K562 (cell line): ENCODE measurements at regions not wholly inside any gene's neighbourhood (a gene's known extent, or its start where the extent isn't known, plus 50 kb on each side); places are given as distances from the start of the nearest gene placed in this dataset.

ENCODE experiments used
- BCL6 ChIP-seq: fragments of 250-450 bp; sonication (Bioruptor Pico); IDR thresholded peaks from 2 replicates; pipeline ENCODE4 v1.4.0; 2020
- CBX1 ChIP-seq: sonication (generic); IDR thresholded peaks from 2 replicates; pipeline ENCODE4 v1.6.1; 2016; ENCODE audit warnings: antibody characterized with exemption, low read depth, mild to moderate bottlenecking
- DACH1 ChIP-seq: fragments of 450-650 bp; IDR thresholded peaks from 2 replicates; pipeline ENCODE4 v1.6.1; 2018; ENCODE audit not compliant: partially characterized antibody
- DIDO1 ChIP-seq: fragments of 450-650 bp; IDR thresholded peaks from 2 replicates; pipeline ENCODE4 v1.6.1; 2016; ENCODE audit warnings: low read depth, missing biosample characterization, missing genetic modification characterization
- EGR1 ChIP-seq: fragments of 450-650 bp; conservative IDR thresholded peaks from 2 replicates; pipeline ENCODE4 v1.6.1; 2017; ENCODE audit warnings: mild to moderate bottlenecking
- ETV6 ChIP-seq, 3 experiments: fragments of 150-350 bp in 1 of 3; sonication (generic) in 1 of 3; formaldehyde crosslinking in 1 of 3; IDR thresholded peaks; 2 replicates each; pipeline versions ENCODE4 v1.6.1 to v1.8.0; 2014 to 2022; ENCODE audit warnings: borderline replicate concordance in 2 of 3, low read depth in 2 of 3, antibody characterized with exemption in 1 of 3, low read length in 1 of 3, mild to moderate bottlenecking in 1 of 3, missing genetic modification reagents in 1 of 3
- HNRNPLL ChIP-seq: fragments of 200-400 bp; formaldehyde crosslinking; IDR thresholded peaks from 2 replicates; pipeline ENCODE4 v1.6.1; 2017; ENCODE audit warnings: low read length, low read depth, mild to moderate bottlenecking; ENCODE audit not compliant: poor library complexity, severe bottlenecking
- NBN ChIP-seq: fragments of 450-650 bp; IDR thresholded peaks from 2 replicates; pipeline ENCODE4 v1.6.1; 2016; ENCODE audit warnings: low read depth, mild to moderate bottlenecking
- NFIX ChIP-seq: fragments of 250-450 bp; sonication (Bioruptor Pico); IDR thresholded peaks from 2 replicates; pipeline ENCODE4 v1.4.0; 2020; ENCODE audit warnings: low read depth, mild to moderate bottlenecking, moderate library complexity
- NFRKB ChIP-seq: fragments of 450-650 bp; IDR thresholded peaks from 2 replicates; pipeline ENCODE4 v1.6.1; 2016; ENCODE audit warnings: low read depth
- NFYB ChIP-seq: IDR thresholded peaks from 2 replicates; pipeline ENCODE4 v1.6.1; 2011; ENCODE audit warnings: mild to moderate bottlenecking, moderate library complexity; ENCODE audit not compliant: insufficient read length; ENCODE audit errors: extremely low read depth
- PCBP1 ChIP-seq: fragments of 200-400 bp; formaldehyde crosslinking; IDR thresholded peaks from 2 replicates; pipeline ENCODE4 v1.6.1; 2018; ENCODE audit warnings: mild to moderate bottlenecking, low read depth, low read length; ENCODE audit not compliant: poor library complexity, severe bottlenecking
- SIN3B ChIP-seq: fragments of 450-650 bp; IDR thresholded peaks from 2 replicates; pipeline ENCODE4 v1.6.1; 2017; ENCODE audit warnings: low read depth, mild to moderate bottlenecking, moderate library complexity
- TCFL5 ChIP-seq: fragments of 250-450 bp; sonication (Bioruptor Pico); conservative IDR thresholded peaks from 2 replicates; pipeline ENCODE4 v1.6.1; 2021; ENCODE audit warnings: mild to moderate bottlenecking, moderate library complexity, matching md5 sums
- TEAD4 ChIP-seq, 2 experiments: sonication (generic) in 1 of 2; formaldehyde crosslinking in 1 of 2; IDR thresholded peaks; 2 replicates each; pipeline versions ENCODE4 v1.6.1 to v1.8.0; 2012 to 2022; ENCODE audit warnings: borderline replicate concordance in 1 of 2, inconsistent platforms in 1 of 2, low read length in 1 of 2, mild to moderate bottlenecking in 1 of 2, missing genetic modification reagents in 1 of 2
- TSHZ1 ChIP-seq: fragments of 250-450 bp; sonication (Bioruptor Pico); IDR thresholded peaks from 2 replicates; pipeline ENCODE4 v1.4.0; 2020; ENCODE audit warnings: mild to moderate bottlenecking, moderate library complexity
- ZFP36 ChIP-seq: fragments of 150-350 bp; IDR thresholded peaks from 2 replicates; pipeline ENCODE4 v1.6.1; 2018; ENCODE audit warnings: low read length, low read depth; ENCODE audit not compliant: partially characterized antibody
- ZNF146 ChIP-seq: IDR thresholded peaks from one replicate; pipeline ENCODE4 v1.6.1; 2018; ENCODE audit warnings: missing compliant biosample characterization; ENCODE audit not compliant: unreplicated experiment
- ZNF217 ChIP-seq: sonication (generic); formaldehyde crosslinking; IDR thresholded peaks from 2 replicates; pipeline ENCODE4 v1.8.0; 2022; ENCODE audit warnings: mild to moderate bottlenecking, missing genetic modification reagents
- ZNF354B ChIP-seq: fragments of 250-450 bp; sonication (Bioruptor Pico); IDR thresholded peaks from 2 replicates; pipeline ENCODE4 v1.4.0; 2020
- ZNF609 ChIP-seq: sonication (generic); formaldehyde crosslinking; IDR thresholded peaks from 2 replicates; pipeline ENCODE4 v1.8.1; 2023; ENCODE audit warnings: missing genetic modification reagents, mild to moderate bottlenecking, borderline replicate concordance

- TF ChIP-seq ZNF609 (CRISPR knock-in tag) (no peak), BCL6 (CRISPR knock-in tag) (no peak), ZNF217 (CRISPR knock-in tag) (no peak), EGR1 (no peak), TSHZ1 (CRISPR knock-in tag) (no peak), NBN (peak; percentile 76; the same call in 1 of the 2 replicates), CBX1 (no peak), TCFL5 (CRISPR knock-in tag) (no peak), DIDO1 (peak; percentile 65; the same call in 1 of the 2 replicates), ETV6 (IDR thresholded peaks at IDR 0.05; ENCODE audit: borderline replicate concordance in 1 of 2, low read depth in 2 of 2, low read length in 1 of 2) (no peak), ETV6 (CRISPR knock-in tag; IDR thresholded peaks at IDR 0.05; ENCODE audit: borderline replicate concordance) (no peak), HNRNPLL (no peak), NFYB (peak; percentile 52), SIN3B (no peak), PCBP1 (no peak), DACH1 (no peak), NFRKB (no peak), ZNF146 (CRISPR knock-in tag) (no peak), NFIX (no peak), ZFP36 (peak; percentile 11), TEAD4 (IDR thresholded peaks at IDR 0.05; ENCODE audit: low read length) (peak; percentile 79), TEAD4 (CRISPR knock-in tag; IDR thresholded peaks at IDR 0.05; ENCODE audit: borderline replicate concordance) (no peak), ZNF354B (CRISPR knock-in tag) (no peak)
Observed at GRCh38 chr6:781350-781961, 88.5 kb upstream of the EXOC2 start (continued).
